Skeletal muscle tissue (tissue), 3 donors: ENCODE measurements at regions not wholly inside any gene's neighbourhood (a gene's known extent, or its start where the extent isn't known, plus 50 kb on each side); places are given as distances from the start of the nearest gene placed in this dataset.

Experiments used
- H3K27ac ChIP-seq: one replicate; pipeline ENCODE4 v1.7.0; 2013; ENCODE audit warnings: mild to moderate bottlenecking, low read depth, low read length, inconsistent platforms
- H3K27me3 ChIP-seq, 3 donors: one replicate each; pipeline ENCODE4 v1.7.0; 2013; ENCODE audit warnings: low read length in 3 of 3; ENCODE audit not compliant: control insufficient read depth in 3 of 3, insufficient read depth in 3 of 3
- H3K36me3 ChIP-seq, 3 donors: one replicate each; pipeline ENCODE4 v1.7.0; 2013; ENCODE audit warnings: low read length in 3 of 3; ENCODE audit not compliant: control insufficient read depth in 3 of 3, insufficient read depth in 3 of 3
- H3K4me1 ChIP-seq, 3 donors: one replicate each; pipeline ENCODE4 v1.7.0; 2013; ENCODE audit warnings: low read length in 3 of 3, mild to moderate bottlenecking in 3 of 3; ENCODE audit not compliant: control insufficient read depth in 3 of 3, insufficient read depth in 3 of 3
- H3K4me3 ChIP-seq, 3 donors: one replicate each; pipeline ENCODE4 v1.7.0; 2013; ENCODE audit warnings: low read length in 3 of 3
- H3K9ac ChIP-seq, 3 donors: one replicate each; pipeline ENCODE4 v1.7.0; 2013; ENCODE audit warnings: low read length in 3 of 3, mild to moderate bottlenecking in 3 of 3, moderate library complexity in 2 of 3, low read depth in 1 of 3
- H3K9me3 ChIP-seq, 3 donors: one replicate each; pipeline ENCODE4 v1.7.0; 2013; ENCODE audit warnings: low read length in 3 of 3; ENCODE audit not compliant: control insufficient read depth in 3 of 3
- donor health status: Osteomylitis.

GRCh38 chr12:93146263-93146939 is 217.3 kb upstream of the EEA1 start:
- Histone ChIP-seq H3K27ac (peak overlapping the region; percentile 4), H3K36me3 (no peaks in the 10 kb centered on the region), H3K9me3 (no peaks in the 10 kb centered on the region), H3K9ac (no peak overlapping the region), H3K4me1 (peaks cover 0 to 21% (median 3%) of the 10 kb centered on the region in 3 donors), H3K4me3 (no peak overlapping the region), H3K27me3 (no peaks in the 10 kb centered on the region)

- Histone ChIP-seq H3K36me3 (no peaks in the 10 kb centered on the region), H3K4me1 (peaks cover 0 to 21% (median 3%) of the 10 kb centered on the region in 3 donors), H3K27me3 (no peaks in the 10 kb centered on the region), H3K9me3 (no peaks in the 10 kb centered on the region), H3K9ac (no peak overlapping the region), H3K4me3 (no peak overlapping the region), H3K27ac (no peak overlapping the region)
Observed at GRCh38 chr12:93146970-93147369, 217.9 kb upstream of the EEA1 start.

- Histone ChIP-seq H3K4me1 (peaks cover 0 to 21% (median 3%) of the 10 kb centered on the region in 3 donors), H3K9me3 (no peaks in the 10 kb centered on the region), H3K36me3 (no peaks in the 10 kb centered on the region), H3K9ac (no peak overlapping the region), H3K27me3 (no peaks in the 10 kb centered on the region), H3K4me3 (no peak overlapping the region), H3K27ac (no peak overlapping the region)
Observed at GRCh38 chr12:93148412-93148811, 219.3 kb upstream of the EEA1 start.

GRCh38 chr12:93149229-93149628 is 220.1 kb upstream of the EEA1 start:
- Histone ChIP-seq H3K4me3 (no peak overlapping the region), H3K9me3 (no peaks in the 10 kb centered on the region), H3K36me3 (no peaks in the 10 kb centered on the region), H3K27ac (no peak overlapping the region), H3K9ac (no peak overlapping the region), H3K4me1 (peaks cover 0 to 20% (median 3%) of the 10 kb centered on the region in 3 donors), H3K27me3 (no peaks in the 10 kb centered on the region)

- H3K4me1 ChIP-seq, result peaks cover 0 to 14% (median 3%) of the 10 kb centered on the region in 3 donors
- H3K9me3 ChIP-seq, result no peaks in the 10 kb centered on the region
- H3K36me3 ChIP-seq, result no peaks in the 10 kb centered on the region
Observed at GRCh38 chr12:93151079-93151762, 222.1 kb upstream of the EEA1 start.

GRCh38 chr12:93152617-93153016 is 223.5 kb upstream of the EEA1 start:
- no peak overlapping the region for H3K9ac ChIP-seq
- H3K27me3 ChIP-seq, result no peaks in the 10 kb centered on the region
- H3K27ac ChIP-seq, result no peak overlapping the region
- peaks cover 0 to 10% (median 3%) of the 10 kb centered on the region in 3 donors for H3K4me1 ChIP-seq
- H3K4me3 ChIP-seq, result no peak overlapping the region
- H3K36me3 ChIP-seq, result no peaks in the 10 kb centered on the region
- no peaks in the 10 kb centered on the region for H3K9me3 ChIP-seq

More at GRCh38 chr12:93151079-93151762, 222.1 kb upstream of the EEA1 start:
- H3K9ac ChIP-seq, result no peak overlapping the region
- H3K27me3 ChIP-seq, result no peaks in the 10 kb centered on the region
- H3K4me3 ChIP-seq, result no peak overlapping the region
- H3K27ac ChIP-seq, result no peak overlapping the region

GRCh38 chr12:93153321-93153720 is 224.2 kb upstream of the EEA1 start:
- Histone ChIP-seq H3K27ac (no peak overlapping the region), H3K4me3 (no peak overlapping the region), H3K9ac (no peak overlapping the region), H3K4me1 (peaks cover 0 to 6% (median 3%) of the 10 kb centered on the region in 3 donors), H3K9me3 (no peaks in the 10 kb centered on the region), H3K36me3 (no peaks in the 10 kb centered on the region), H3K27me3 (no peaks in the 10 kb centered on the region)

- Histone ChIP-seq H3K27me3 (no peaks in the 10 kb centered on the region), H3K36me3 (no peaks in the 10 kb centered on the region), H3K27ac (no peak overlapping the region), H3K9me3 (no peaks in the 10 kb centered on the region), H3K9ac (no peak overlapping the region), H3K4me1 (peaks cover 0 to 4% (median 3%) of the 10 kb centered on the region in 3 donors), H3K4me3 (no peak overlapping the region)
Observed at GRCh38 chr12:93154096-93154728, 223.5 kb upstream of the NUDT4 start.

- H3K4me1 ChIP-seq, result peaks cover 0 to 4% (median 3%) of the 10 kb centered on the region in 3 donors
- no peaks in the 10 kb centered on the region for H3K36me3 ChIP-seq
- H3K4me3 ChIP-seq, result no peak overlapping the region
- no peak overlapping the region for H3K9ac ChIP-seq
- H3K27me3 ChIP-seq, result no peaks in the 10 kb centered on the region
- no peaks in the 10 kb centered on the region for H3K9me3 ChIP-seq
- H3K27ac ChIP-seq, result no peak overlapping the region
Observed at GRCh38 chr12:93154753-93155480, 222.8 kb upstream of the NUDT4 start.
